Amygdala (tissue), 56 donors: ENCODE measurements at regions not wholly inside any gene's neighbourhood (a gene's known extent, or its start where the extent isn't known, plus 50 kb on each side); places are given as distances from the start of the nearest gene placed in this dataset.

Experiments
- DNase-seq, 56 donors: peaks; one replicate each; lab custom pipeline; 2025; lab: John Stamatoyannopoulos, UW

DNA sequence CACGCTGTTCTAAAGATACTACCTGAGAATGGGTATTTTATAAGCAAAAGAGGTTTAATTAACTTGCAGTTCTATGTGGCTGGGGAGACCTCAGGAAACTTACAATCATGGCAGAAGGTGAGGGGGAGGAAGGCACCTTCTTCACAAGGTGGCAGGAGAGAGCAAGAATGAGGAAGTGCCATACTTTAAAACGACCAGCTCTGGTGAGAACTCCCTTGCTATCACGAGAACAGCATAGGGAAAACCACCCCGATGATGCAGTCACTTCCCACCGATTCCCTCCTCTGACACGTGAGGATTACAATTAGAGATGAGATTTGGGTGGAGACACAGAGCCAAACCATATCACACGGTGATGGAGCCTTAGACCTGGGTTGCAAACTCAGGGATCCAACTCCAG lies 317.5 kb upstream of the EEF2KMT start:
- DNase-seq = no peak

DNA sequence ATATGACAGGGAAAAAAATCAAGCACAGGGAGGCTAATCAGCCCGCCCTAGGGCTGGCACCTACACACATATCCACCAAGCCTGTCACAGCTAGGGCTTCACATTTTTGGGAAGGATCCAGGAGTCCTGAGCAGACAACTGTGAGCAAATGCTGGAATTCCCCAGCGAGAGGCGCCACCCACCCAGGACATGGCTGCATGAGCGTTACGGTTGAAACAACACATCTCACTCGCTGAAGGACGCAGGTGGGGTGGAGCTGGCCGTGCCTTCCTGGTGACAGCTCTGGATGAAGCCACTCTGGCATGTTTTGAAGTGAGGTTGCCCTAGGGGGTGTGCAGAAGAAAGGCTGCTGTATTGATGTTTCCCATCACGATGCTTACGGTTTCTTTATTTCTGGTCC lies 315.1 kb upstream of the EEF2KMT start:
- DNase-seq = peak in 9 of 56 donors; percentile 1 to 12 (median 4)

DNA sequence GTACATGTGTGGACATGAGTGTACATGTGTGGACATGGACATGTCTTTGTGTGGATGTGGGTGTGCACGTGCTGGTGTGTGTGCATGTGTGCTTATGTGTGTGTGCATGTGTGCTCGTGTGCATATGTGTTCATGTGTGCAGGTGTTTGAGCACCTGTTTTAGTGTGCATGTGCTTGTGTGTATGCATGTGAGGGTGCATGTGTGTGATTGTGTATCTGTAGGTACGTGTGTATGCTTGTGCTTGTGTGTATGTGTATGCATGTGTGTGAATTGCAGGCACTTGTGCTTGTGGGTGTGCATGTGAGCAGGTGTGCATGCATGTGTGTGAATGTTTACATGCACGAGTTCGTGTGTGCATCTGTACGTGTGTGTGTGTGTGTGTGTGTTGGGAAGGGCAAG lies 300.6 kb upstream of the EEF2KMT start:
- no peak for DNase-seq

DNA sequence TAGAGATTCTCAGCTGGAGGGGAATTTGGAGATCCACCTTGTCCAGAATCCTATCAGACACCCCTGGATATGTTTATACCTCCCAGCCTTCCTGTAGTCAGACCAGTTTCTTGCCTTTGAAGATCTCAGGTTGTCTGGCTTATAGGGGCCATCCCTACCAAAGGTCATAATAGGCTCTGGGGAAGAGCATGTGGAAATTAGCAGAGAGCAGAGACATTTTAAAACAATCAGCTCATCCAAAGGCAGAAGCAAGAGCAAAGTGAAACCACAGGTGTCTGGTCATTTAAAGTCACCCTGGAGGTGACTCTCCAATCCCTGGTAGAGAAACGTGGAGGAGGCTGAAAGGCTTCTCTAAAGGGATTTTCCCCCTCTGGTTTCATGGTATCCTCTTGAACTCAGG lies 299.3 kb upstream of the EEF2KMT start:
- DNase-seq = no peak

DNA sequence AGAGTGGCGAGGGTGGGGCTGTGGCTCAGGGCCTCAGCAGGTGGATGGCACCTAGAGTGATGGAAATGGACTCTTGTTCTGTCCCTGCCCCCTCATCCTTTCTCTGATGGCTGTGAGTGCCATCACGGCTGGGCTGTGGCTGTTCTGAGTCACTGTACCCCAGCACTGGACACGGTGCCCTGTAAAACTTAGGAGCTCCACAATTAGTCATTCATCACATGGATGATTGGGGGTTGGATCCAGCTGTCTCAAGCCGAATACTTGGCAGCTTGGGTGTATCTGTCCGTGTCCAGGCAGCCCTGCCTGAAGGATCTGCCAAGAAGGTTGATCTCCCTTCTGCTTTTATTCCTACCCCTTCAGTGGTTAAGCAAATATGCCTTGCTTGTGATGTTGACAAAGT lies 295.5 kb upstream of the EEF2KMT start:
- no peak for DNase-seq

- no peak for DNase-seq
Measured at GRCh38 chr16:5386989-5387388, 289.4 kb upstream of the EEF2KMT start.

DNA sequence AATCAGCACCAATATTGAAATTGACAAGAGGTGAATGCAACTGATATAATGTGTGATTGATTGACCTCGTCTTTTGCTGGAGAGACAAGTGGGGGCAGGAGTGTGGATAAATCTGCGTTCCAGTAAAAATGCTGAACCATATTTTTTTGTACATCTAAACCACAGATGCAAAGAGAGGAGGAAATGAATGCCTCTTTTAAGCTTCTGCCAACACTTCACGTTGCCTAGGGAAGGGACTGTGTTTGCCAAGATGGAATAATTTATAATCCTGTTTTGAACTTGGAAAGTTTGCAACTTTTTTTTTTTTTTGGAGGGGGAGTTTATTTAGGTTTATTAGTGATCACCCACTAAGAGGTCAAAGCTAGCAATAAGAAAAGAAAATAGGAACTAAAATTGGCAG lies 288.2 kb upstream of the EEF2KMT start:
- DNase-seq = no peak

DNA sequence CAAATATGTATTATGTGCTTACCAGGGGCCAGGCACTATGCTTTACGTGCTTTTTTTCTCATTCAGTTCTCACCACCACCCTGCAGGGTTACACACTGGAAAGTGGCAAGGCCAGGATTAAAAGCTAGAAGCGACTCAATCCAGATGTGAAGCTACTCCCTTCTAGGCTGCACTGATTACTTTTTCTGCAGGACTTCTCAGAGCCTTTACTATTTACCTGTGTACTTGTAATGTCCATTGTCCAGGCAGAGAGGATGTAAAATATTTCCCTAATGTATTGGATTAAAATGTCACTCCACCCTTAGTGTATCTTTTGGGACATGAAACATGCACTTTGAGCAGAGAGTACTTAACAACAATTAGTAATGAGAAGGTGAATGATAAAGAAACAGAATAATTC lies 287.5 kb upstream of the EEF2KMT start:
- DNase-seq = no peak

DNA sequence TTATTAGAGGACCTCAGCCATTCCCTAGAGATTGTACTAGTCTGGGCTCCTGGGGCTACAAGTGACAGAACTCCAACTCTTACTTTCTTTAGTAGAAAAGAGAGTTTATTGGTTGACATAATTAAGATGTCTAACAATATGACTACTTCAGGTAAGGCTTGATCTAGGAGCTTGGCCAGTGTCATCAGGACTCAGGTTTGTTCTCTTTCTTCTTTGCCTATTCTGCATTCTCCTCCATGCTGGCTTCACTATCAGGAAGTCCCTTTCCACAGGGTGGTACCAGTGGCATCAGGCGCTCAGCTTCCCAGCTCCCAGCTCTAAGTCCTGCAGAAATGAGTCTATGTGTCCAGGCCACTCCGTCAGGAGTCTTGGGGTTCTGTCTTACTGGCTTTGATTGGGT lies 286.1 kb upstream of the EEF2KMT start:
- no peak for DNase-seq

- DNase-seq = no peak
Measured at GRCh38 chr16:5382484-5382883, 284.9 kb upstream of the EEF2KMT start.

- no peak for DNase-seq
Measured at GRCh38 chr16:5381481-5381880, 283.9 kb upstream of the EEF2KMT start.

- peak in 1 of 56 donors; percentile 2 for DNase-seq
Measured at GRCh38 chr16:5379954-5380353, 282.4 kb upstream of the EEF2KMT start.

GRCh38 chr16:5378531-5378930 lies 280.9 kb upstream of the EEF2KMT start:
- DNase-seq = no peak

DNA sequence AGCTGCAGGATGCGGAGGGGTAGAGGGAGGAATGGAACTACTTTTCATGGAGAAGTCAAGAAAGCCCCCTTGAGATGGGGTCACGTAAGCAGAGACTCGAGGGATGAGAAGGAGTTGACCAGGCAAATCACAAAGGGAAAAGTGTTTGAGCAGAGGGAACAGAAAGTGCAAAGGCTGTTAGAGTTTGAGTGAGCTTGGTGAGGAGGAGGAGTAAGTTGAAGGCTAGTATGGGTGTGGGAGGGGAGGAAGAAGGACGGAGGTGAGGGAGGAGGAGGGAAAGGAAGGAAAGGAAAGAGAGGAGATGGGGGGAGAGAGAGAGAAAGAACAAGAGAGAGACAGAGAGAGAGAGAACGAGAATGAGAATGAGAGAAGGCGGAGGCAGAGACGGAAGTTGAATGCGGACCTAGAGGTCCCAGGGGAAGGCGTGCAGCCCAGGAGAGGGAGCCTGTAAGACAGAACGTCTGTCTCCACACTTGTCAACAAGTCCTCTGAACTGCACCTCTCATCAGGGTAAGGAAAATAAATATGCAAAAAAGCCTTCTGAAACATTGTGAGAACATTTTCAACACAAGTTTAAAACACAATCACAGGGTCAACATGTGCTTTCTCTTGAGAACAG lies 279.8 kb upstream of the EEF2KMT start:
- no peak for DNase-seq

GRCh38 chr16:5374184-5374583 lies 276.6 kb upstream of the EEF2KMT start:
- DNase-seq = no peak

DNA sequence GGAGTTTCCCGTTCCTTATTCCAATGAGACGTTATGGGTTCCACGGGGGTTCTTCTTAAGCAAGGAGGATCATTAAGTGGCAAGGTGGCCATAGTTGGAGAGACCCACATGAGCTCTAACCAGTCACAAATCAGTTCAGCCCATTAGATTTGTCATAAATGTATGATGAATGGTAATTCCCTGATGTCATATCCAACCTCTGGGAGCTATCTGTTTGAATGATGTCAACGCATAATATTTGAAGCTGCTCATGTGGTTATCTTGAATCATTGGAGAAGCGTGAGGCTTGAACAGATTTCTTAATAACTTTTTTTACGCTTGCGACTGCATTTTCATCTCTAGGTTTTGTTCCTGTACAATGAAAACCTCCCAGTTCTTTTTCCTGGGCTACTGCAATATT lies 270.4 kb upstream of the EEF2KMT start:
- DNase-seq = no peak

- no peak for DNase-seq
Measured at GRCh38 chr16:5366126-5366525, 268.5 kb upstream of the EEF2KMT start.

- DNase-seq = no peak
Measured at GRCh38 chr16:5364186-5364585, 266.6 kb upstream of the EEF2KMT start.

DNA sequence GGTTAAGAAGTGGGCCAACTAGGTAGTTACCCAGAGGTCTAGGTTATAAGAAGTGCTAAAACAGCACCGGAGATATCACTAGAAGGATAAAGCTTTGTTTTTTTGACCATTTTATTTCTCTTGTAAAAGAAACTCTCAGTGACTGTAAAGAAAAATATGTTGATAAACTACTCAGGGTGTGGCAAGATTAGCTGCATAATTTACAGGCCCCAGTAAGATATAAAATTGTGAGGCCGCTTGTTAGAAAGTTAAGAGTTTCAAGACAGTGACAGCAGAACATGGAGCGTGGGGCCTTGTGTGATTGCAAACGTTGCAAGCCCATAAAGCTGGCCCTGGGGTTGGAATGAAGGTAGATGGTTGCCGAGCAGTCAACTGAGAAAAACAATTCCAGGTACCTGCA lies 263.7 kb upstream of the EEF2KMT start:
- no peak for DNase-seq

GRCh38 chr16:5354645-5355044 lies 257.1 kb upstream of the EEF2KMT start:
- no peak for DNase-seq

DNA sequence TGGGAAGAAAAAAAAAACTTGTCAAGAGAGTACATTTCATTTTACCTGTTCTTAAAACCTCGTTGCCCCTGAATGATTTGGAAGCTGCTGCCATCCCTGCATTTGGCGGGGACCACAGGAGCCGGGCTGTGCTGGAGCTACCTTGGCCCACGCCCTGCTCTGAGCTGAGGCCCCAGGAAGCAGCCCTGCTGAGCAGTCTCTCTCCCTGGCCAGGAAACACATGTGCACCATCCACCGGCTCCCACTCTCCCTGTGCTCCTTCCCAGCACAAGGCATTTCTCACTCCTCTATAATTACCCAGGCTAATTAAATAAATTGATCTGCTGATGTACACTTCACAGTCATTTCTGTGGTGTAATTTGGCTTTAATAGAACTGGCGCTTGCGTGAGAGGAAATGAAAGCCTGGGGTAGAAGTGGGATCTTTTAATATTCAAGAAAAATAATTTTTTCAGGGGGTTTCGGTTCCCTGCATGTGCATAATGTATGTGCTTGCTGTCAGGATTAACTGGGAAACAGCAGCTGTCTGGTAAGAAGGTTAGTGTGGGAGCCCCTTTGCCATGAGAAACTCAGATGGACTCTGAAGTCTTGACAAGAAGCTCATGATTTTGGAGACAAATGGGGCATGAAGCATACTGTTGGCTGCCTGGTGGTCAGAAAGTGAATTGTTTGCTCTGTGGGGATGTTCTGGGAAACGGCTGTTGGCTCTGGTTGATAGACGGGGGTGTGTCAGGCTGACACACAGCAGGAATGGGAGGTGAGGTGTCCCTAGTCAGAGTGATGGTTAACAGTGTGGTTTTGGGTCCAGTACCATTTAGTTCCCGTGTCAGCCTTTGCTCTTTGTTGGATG lies 252.3 kb upstream of the EEF2KMT start:
- DNase-seq = peak in 3 of 56 donors; percentile 0 to 6 (median 3)

DNA sequence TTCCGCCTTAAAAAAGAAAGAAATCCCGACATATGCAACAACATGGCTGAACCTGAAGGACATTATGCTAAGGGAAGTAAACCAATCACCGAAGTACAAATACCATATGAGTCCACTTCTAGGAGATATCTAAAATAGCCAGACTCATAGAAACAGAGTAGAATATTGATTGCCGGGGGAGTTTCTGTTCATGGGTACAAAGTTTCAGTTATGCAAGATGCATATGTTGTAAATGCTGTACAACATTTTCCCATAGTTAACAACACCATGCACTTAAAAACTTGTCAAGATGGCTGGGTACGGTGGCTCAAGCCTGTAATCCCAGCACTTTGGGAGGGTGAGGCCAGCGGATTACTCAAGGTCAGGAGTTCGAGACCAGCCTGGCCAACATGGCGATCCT lies 251.5 kb upstream of the EEF2KMT start:
- DNase-seq = no peak
